Adipocyte (in vitro differentiated cells): ENCODE measurements at regions not wholly inside any gene's neighbourhood (a gene's known extent, or its start where the extent isn't known, plus 50 kb on each side); places are given as distances from the start of the nearest gene placed in this dataset.
"Not testable (repeated sequence)": the region's sequence is repeated elsewhere in the genome, so short reads cannot be mapped to it uniquely, and the experiment has no call there.

ENCODE experiments used
- DNase-seq: peaks from one replicate; pipeline ENCODE4 v3.0.0-alpha.2; 2015; ENCODE audit warnings: low read depth
- H3K27me3 ChIP-seq: replicated peaks from 2 replicates; pipeline ENCODE4 v1.7.0; 2013; ENCODE audit warnings: mild to moderate bottlenecking, low read length, moderate library complexity; ENCODE audit not compliant: control insufficient read depth, insufficient read depth
- H3K36me3 ChIP-seq: 2 replicates; pipeline ENCODE4 v1.7.0; 2013; ENCODE audit warnings: low read length, mild to moderate bottlenecking, moderate library complexity; ENCODE audit not compliant: control insufficient read depth, insufficient read depth, severe bottlenecking
- H3K4me1 ChIP-seq: 2 replicates; pipeline ENCODE4 v1.7.0; 2013; ENCODE audit warnings: mild to moderate bottlenecking, low read length, moderate library complexity; ENCODE audit not compliant: control insufficient read depth, insufficient read depth
- H3K4me3 ChIP-seq: 2 replicates; pipeline ENCODE4 v1.7.0; 2013; ENCODE audit warnings: mild to moderate bottlenecking, low read length, moderate library complexity
- H3K9ac ChIP-seq: 2 replicates; pipeline ENCODE4 v1.7.0; 2013; ENCODE audit warnings: mild to moderate bottlenecking, low read length, moderate library complexity
- H3K9me3 ChIP-seq: 2 replicates; pipeline ENCODE4 v1.7.0; 2013; ENCODE audit warnings: mild to moderate bottlenecking, low read length, moderate library complexity; ENCODE audit not compliant: control insufficient read depth

GRCh38 chr16:5225931-5226655 lies 128.5 kb upstream of the EEF2KMT start:
- no peaks in the 10 kb centered on the region for H3K4me1 ChIP-seq
- no peaks in the 10 kb centered on the region for H3K36me3 ChIP-seq
- no peak for DNase-seq
- no peaks in the 10 kb centered on the region for H3K27me3 ChIP-seq
- H3K4me3 ChIP-seq, result no peak overlapping the region
- H3K9ac ChIP-seq, result no peak overlapping the region
- no peaks in the 10 kb centered on the region for H3K9me3 ChIP-seq

- Histone ChIP-seq H3K9me3 (no peaks in the 10 kb centered on the region), H3K9ac (no peak overlapping the region), H3K4me3 (no peak overlapping the region), H3K4me1 (no peaks in the 10 kb centered on the region), H3K27me3 (peaks cover 2% of the 10 kb centered on the region), H3K36me3 (no peaks in the 10 kb centered on the region)
- no peak for DNase-seq
These were observed 125.2 kb upstream of the EEF2KMT start for GRCh38 chr16:5222761-5223160.

GRCh38 chr16:5221831-5222230 lies 124.2 kb upstream of the EEF2KMT start:
- not testable (repeated sequence) for H3K27me3 ChIP-seq, H3K9me3 ChIP-seq, DNase-seq

GRCh38 chr16:5220705-5221104 lies 123.1 kb upstream of the EEF2KMT start:
- H3K27me3 ChIP-seq, result peaks cover 2% of the 10 kb centered on the region
- no peak overlapping the region for H3K4me3 ChIP-seq
- DNase-seq, result no peak
- H3K9me3 ChIP-seq, result no peaks in the 10 kb centered on the region
- no peaks in the 10 kb centered on the region for H3K4me1 ChIP-seq
- H3K36me3 ChIP-seq, result no peaks in the 10 kb centered on the region
- no peak overlapping the region for H3K9ac ChIP-seq

More at GRCh38 chr16:5221831-5222230, 124.2 kb upstream of the EEF2KMT start:
- H3K36me3 ChIP-seq, H3K9ac ChIP-seq, H3K4me3 ChIP-seq, H3K4me1 ChIP-seq: not testable (repeated sequence)

GRCh38 chr16:5216441-5217080 lies 119.0 kb upstream of the EEF2KMT start:
- H3K4me1 ChIP-seq, result no peaks in the 10 kb centered on the region
- H3K9ac ChIP-seq, result no peak overlapping the region
- H3K9me3 ChIP-seq, result no peaks in the 10 kb centered on the region
- peaks cover 2% of the 10 kb centered on the region for H3K27me3 ChIP-seq
- no peak for DNase-seq
- H3K4me3 ChIP-seq, result no peak overlapping the region
- H3K36me3 ChIP-seq, result no peaks in the 10 kb centered on the region

- Histone ChIP-seq H3K4me1 (no peaks in the 10 kb centered on the region), H3K9ac (no peak overlapping the region), H3K36me3 (no peaks in the 10 kb centered on the region), H3K4me3 (no peak overlapping the region), H3K27me3 (peaks cover 2% of the 10 kb centered on the region), H3K9me3 (no peaks in the 10 kb centered on the region)
- DNase-seq, result no peak
These were observed 118.3 kb upstream of the EEF2KMT start for GRCh38 chr16:5215901-5216300.

- Histone ChIP-seq H3K9me3 (no peaks in the 10 kb centered on the region), H3K4me3 (no peak overlapping the region), H3K9ac (no peak overlapping the region), H3K27me3 (no peaks in the 10 kb centered on the region), H3K36me3 (no peaks in the 10 kb centered on the region), H3K4me1 (no peaks in the 10 kb centered on the region)
- no peak for DNase-seq
These were observed 116.9 kb upstream of the EEF2KMT start for GRCh38 chr16:5214466-5214865.

GRCh38 chr16:5212501-5212900 lies 114.9 kb upstream of the EEF2KMT start:
- not testable (repeated sequence) for H3K4me1 ChIP-seq, DNase-seq, H3K27me3 ChIP-seq, H3K9me3 ChIP-seq, H3K4me3 ChIP-seq, H3K36me3 ChIP-seq, H3K9ac ChIP-seq

GRCh38 chr16:5207862-5208498 lies 110.4 kb upstream of the EEF2KMT start:
- not testable (repeated sequence) for H3K4me1 ChIP-seq, H3K4me3 ChIP-seq, H3K9ac ChIP-seq, H3K36me3 ChIP-seq, DNase-seq, H3K27me3 ChIP-seq, H3K9me3 ChIP-seq

GRCh38 chr16:5207001-5207523 lies 109.5 kb upstream of the EEF2KMT start:
- no peaks in the 10 kb centered on the region for H3K9me3 ChIP-seq
- no peak overlapping the region for H3K9ac ChIP-seq
- no peaks in the 10 kb centered on the region for H3K27me3 ChIP-seq
- no peak for DNase-seq
- no peaks in the 10 kb centered on the region for H3K4me1 ChIP-seq
- no peaks in the 10 kb centered on the region for H3K36me3 ChIP-seq
- no peak overlapping the region for H3K4me3 ChIP-seq

- no peaks in the 10 kb centered on the region for H3K9me3 ChIP-seq
- H3K9ac ChIP-seq, result no peak overlapping the region
- no peak for DNase-seq
- no peak overlapping the region for H3K4me3 ChIP-seq
- H3K27me3 ChIP-seq, result no peaks in the 10 kb centered on the region
- no peaks in the 10 kb centered on the region for H3K4me1 ChIP-seq
- H3K36me3 ChIP-seq, result no peaks in the 10 kb centered on the region
These were observed 108.9 kb upstream of the EEF2KMT start for GRCh38 chr16:5206331-5206990.
